ENCODE measurements at regions not wholly inside any gene's neighbourhood (a gene's known extent, or its start where the extent isn't known, plus 50 kb on each side); places are given as distances from the start of the nearest gene placed in this dataset.

DNA sequence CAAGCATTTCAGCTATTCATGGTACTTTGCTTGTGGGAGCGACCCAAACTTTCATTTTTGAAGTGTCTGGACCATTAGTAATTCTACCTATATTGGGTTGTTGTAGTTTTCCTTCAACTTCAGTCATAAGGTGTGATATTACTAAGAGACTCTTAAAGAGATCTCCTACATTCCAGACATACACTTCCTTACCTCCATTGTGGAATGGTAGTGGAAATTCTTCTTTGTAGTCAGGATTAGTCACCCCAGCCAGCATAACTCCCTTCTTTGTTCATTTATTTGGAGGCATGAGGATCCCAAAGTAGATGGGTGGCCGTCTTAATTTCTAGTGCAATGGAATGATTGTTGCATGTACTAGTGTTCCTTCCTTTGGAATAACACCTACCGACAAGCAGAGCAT is 991.4 kb downstream of the ARAP2 start:
- no peak for DNase-seq

GRCh38 chr4:35253331-35253730 is 991.0 kb downstream of the ARAP2 start:
- DNase-seq: no peak

DNA sequence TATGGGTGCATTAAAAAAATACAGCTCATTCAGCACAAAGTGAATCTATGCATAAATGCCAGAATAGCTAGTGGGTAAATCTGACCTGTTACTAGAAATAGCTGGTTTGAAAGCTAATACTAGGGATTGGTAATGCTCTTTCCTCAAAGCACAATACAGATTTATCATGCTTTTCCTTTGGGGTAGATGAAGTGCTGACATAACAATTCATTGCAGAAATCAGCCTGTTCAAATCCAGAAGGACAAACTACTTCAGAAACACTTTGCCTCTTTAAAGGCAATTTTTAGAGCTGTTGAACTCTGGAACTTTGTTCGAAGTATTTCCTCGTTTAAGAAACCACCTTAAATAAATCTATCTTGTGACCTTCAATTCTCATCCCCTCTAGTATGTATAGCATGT is 957.9 kb downstream of the ARAP2 start:
- DNase-seq: no peak

- no peak for DNase-seq
Observed at GRCh38 chr4:35300996-35301774, 943.1 kb downstream of the ARAP2 start.

GRCh38 chr4:35315419-35315818 is 928.9 kb downstream of the ARAP2 start:
- no peak for DNase-seq

- DNase-seq: no peak
Observed at GRCh38 chr4:35325908-35326453, 918.3 kb downstream of the ARAP2 start.

DNA sequence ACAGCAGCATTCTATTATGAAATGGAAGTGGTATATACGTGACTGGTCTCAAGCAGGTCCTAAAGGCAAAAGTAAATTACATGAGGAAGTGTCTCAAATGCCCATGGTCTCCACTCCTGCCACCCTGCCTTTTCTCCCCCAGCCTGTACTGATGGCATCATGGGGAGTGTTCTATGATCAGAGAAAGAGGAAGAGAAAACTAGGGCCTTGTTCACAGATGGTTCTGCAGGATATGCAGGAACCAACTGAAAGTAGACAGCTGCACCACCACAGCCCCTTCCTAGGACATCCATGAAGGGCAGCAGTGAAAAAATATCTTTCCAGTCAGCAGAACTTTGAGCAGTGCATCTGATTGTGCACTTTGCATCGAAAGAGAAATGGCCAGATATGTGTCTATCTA is 901.5 kb downstream of the ARAP2 start:
- DNase-seq: no peak

DNA sequence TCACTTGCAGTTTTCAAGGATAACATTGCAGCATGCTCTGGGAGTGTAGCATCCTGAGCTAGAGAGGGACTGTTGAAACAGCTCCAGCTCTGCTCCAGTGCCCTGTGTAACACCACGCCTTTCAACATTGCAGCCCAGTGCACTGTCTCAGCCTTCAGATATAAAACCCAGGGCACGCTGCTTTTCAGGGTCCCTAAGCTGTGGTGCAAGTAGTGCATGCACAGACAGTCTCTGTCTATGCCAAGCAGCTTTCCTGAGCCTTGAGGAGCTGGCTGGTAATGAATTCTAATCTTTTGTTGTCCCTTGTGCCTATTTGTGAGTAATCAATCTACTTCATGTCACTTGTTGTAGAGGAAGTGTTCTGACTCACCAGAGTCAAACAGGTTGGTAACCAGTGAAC is 897.0 kb downstream of the ARAP2 start:
- DNase-seq: no peak

- no peak for DNase-seq
Observed at GRCh38 chr4:35358001-35358584, 886.2 kb downstream of the ARAP2 start.

DNA sequence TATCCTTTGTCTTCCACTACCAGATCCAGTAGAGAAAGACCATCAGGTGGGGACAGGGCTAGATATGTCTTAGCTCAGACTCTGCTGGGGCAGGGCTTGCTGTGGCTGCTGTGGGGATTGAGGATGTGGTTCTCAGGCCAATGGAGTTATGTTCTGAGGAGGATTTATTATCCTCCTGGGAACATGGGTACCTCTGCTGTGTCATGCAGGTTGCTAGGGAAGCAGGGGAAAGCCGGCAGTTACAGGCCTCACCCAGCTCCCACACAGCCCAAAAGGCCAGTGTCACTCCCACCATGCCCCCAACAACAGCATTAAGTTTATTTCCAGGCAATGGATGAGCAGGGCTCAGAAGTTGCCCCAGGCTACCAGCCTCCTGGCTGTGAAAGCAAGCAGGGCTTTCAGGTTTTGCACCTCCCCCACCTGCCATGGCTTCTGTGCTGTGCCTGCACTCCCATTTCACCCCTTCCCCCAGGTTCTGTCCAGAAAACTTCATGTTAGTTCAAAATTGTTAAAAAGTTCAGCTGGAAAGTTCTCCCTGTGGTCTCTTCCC is 879.9 kb downstream of the ARAP2 start:
- no peak for DNase-seq

DNA sequence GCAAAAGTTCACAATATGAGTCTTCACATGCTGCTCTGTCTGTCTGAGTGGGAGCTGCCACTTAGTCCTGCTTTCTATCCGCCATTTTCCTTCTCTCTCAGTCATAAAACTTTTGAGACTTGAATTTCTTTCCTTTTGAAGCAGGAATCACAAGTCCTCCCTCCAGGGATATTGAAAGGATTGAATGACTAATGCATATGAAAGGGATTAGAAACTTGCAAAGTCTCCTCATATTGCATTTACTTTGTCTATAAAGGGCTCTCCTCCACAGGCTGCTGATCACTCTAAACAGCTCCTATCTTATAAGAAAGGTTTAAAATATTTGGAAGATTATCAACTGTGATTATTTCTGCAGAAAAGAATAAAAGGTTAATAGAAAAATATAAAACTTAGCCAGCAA is 879.1 kb downstream of the ARAP2 start:
- DNase-seq: no peak

- DNase-seq: no peak
Observed at GRCh38 chr4:35399912-35400311, 844.4 kb downstream of the ARAP2 start.

- no peak for DNase-seq
Observed at GRCh38 chr4:35423104-35423503, 821.2 kb downstream of the ARAP2 start.

GRCh38 chr4:35447474-35447873 is 796.8 kb downstream of the ARAP2 start:
- DNase-seq: no peak

GRCh38 chr4:35459045-35459444 is 785.3 kb downstream of the ARAP2 start:
- DNase-seq: no peak

DNA sequence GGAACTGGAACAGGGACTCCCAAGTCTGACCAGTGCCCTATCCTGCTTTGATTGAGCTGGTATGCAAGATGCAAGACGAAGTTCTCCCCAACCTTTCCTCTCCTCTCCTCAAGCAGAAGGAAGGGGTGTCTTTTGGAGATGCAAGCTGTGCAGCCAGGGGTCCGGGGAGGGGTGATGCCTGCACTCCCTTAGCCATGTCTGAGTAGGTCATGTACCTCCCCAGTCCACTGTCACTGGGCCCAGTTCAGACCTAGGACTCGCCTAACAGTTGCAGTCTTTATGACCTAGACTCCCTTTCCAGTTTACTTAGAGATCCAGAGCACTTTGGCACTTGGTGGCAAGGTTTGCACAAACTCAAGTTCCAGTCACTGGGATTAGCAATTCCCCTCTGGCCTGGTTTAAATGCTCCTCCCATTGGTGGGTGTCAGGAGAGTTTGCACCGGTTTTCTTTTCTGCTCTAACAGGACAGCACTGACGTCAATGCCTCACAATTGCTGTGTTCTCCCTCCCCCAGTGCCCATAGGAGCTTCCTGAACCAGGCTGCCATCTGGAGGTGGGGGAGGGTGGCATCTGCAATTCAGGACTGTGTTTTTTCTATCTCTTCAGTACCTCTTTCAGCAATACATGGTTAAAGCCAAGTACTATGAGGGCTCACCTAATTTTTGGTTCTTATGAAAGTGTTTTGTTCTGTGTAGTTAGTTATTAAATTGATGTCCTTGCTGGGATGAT is 782.2 kb downstream of the ARAP2 start:
- no peak for DNase-seq

GRCh38 chr4:35463251-35463952 is 780.9 kb downstream of the ARAP2 start:
- no peak for DNase-seq

GRCh38 chr4:35464964-35465528 is 779.3 kb downstream of the ARAP2 start:
- no peak for DNase-seq

- DNase-seq: no peak
Observed at GRCh38 chr4:35491093-35491492, 753.2 kb downstream of the ARAP2 start.

DNA sequence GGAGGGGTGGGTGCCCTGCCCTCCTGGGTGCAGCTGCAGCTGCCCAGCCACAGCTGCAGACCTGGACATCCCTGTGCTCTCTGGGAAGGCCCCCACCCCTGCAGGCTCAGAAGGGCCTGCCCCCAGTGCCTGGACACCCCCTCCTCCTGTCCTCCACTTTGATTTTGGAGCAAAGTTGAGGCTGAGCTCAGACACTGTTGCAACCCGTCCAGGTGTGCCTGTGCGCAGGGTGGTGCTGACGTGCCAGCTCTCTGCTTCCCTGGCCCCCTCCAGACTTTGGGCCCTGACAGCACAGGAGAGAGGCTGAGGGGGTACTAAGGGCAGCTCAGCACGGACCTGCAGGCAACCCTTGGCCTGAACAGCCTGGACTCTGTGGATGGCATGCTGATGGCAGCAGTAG is 750.3 kb downstream of the ARAP2 start:
- DNase-seq: no peak

DNA sequence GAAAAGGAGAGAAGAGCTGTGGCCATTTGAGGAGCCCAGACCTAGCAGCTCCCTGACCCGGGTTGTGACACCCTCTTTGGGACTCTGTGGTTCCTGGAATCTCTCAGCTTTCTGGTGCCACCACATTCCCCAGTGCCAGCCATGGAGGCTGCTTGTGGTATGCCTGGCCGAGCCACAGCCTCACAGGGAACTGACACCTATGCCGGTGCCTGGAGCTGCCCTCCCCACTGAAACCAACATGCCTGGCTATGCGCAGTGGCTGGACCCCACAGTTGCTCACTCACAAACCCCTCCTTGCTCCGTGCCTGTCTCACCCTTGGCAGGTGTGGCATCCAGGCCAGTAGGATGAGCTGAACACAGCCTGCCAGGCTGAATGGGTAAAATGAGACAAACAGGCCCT is 749.4 kb downstream of the ARAP2 start:
- no peak for DNase-seq

- DNase-seq: no peak
Observed at GRCh38 chr4:35500812-35501211, 743.5 kb downstream of the ARAP2 start.

DNA sequence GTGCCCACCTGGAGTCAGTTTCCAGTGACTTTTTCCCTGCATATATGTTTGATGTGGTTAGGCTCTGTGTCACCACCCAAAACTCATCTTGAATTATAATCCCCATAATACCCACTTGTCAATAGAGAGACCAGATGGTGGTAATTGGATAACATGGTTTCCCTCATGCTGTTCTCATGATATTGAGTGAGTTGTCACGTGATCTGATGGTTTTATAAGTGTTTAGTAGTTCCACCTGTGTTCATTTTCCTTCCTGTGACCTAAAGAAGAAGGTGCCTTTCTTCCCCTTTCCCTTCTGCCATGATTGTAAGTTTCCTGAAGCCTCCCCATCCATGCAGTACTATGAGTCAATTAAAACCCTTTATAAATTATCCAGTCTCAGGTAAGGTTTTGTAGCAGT is 740.9 kb downstream of the ARAP2 start:
- no peak for DNase-seq

All from COR-L47 (cell line).